A673 (cell line): ENCODE measurements at regions not wholly inside any gene's neighbourhood (a gene's known extent, or its start where the extent isn't known, plus 50 kb on each side); places are given as distances from the start of the nearest gene placed in this dataset.

Experiments used
- CTCF ChIP-seq: fragments of 300-800, 200-600 bp; sonication (generic); conservative IDR thresholded peaks from 2 replicates; pipeline ENCODE4 v1.5.1; 2017; ENCODE audit warnings: low read depth, mild to moderate bottlenecking, antibody characterized with exemption, low read length, moderate library complexity, mixed read lengths
- EZH2 ChIP-seq: fragments of 200-600 bp; sonication (generic); IDR thresholded peaks from 2 replicates; pipeline ENCODE4 v1.6.1; 2017; ENCODE audit warnings: borderline replicate concordance, low read depth, mild to moderate bottlenecking, mixed read lengths, antibody characterized with exemption, low read length; ENCODE audit not compliant: poor library complexity, severe bottlenecking

- TF ChIP-seq CTCF (no peak), EZH2 (no peak)
Measured at GRCh38 chr18:55685638-55686037, 97.6 kb upstream of the TCF4 start.
